ENCODE measurements at regions not wholly inside any gene's neighbourhood (a gene's known extent, or its start where the extent isn't known, plus 50 kb on each side); places are given as distances from the start of the nearest gene placed in this dataset.
"Not testable (repeated sequence)": the region's sequence is repeated elsewhere in the genome, so short reads cannot be mapped to it uniquely, and the experiment has no call there.

DNA sequence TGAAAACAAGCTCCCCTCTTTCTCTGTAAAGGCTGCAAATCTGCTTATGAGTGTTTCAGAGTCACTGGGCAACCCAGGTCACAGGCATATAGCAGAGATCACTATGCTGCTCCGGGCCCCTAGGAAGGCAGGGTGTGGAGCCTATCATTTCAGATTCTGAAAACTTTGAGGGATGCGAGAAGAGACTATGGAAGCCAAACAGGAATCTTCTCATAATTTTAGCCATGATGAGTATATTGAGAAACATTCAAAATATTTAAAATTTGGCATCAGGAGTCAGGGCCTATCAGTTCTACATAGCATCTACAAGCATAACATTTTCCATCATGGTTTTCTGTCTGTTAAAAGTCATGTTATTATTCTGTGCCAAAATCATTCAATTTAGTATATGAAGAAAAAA, 61.7 kb upstream of the ATXN3L start:
- no peak for DNase-seq (ENCODE audit: low spot score)

GRCh38 chrX:13380211-13380610, 60.4 kb upstream of the ATXN3L start:
- DNase-seq (ENCODE audit: low spot score), result peak; percentile 20

DNA sequence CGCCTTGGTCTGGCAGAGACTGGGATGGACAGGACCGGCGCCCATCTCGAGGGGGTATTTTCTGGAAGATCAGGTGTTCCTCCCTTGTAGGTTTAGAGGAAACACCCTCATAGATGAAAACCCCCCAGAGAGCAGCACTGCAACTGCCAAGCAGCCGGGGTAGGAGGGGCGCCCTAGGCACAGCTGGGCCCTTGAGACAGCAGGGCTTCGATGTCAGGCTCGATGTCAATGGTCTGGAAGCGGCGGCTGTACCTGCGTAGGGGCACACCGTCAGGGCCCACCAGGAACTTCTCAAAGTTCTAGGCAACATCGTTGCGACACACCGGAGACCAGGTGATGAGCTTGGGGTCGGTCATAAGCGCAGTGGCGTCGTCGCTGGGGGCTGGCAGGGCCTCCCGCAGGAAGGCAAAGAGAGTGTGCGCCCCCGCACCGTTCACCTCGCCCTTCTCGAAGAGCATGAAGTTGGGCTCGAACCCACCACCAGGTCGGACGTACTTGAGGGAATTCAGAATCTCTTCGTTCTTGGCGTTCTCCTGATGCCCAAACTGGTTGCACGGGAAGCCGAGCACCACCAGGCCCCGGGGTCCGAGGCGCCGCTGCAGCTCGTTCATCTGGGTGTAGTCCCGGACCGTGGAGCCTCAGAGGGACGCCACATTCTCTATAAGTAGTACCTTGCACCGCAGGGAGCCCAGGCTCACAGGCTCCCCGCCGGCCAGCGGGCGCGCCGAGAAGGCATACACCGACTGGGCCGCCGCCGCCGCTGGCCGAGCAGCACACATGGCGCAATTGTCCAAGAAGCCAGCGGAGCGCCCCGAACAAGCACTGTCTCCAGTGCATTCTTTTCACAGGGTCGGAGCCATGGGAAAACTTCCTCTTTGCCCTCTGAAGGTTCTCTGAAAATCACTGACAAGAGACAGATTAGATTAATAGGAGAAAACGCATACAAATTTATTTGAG, 59.0 kb upstream of the ATXN3L start:
- DNase-seq (ENCODE audit: low spot score), result not testable (repeated sequence)

- DNase-seq (ENCODE audit: low spot score), result no peak
Measured at GRCh38 chrX:13377550-13377934, 57.7 kb upstream of the ATXN3L start.

- no peak for DNase-seq (ENCODE audit: low spot score)
Measured at GRCh38 chrX:13376857-13377549, 57.1 kb upstream of the ATXN3L start.

- not testable (repeated sequence) for DNase-seq (ENCODE audit: low spot score)
Measured at GRCh38 chrX:13375596-13375995, 55.7 kb upstream of the ATXN3L start.

DNA sequence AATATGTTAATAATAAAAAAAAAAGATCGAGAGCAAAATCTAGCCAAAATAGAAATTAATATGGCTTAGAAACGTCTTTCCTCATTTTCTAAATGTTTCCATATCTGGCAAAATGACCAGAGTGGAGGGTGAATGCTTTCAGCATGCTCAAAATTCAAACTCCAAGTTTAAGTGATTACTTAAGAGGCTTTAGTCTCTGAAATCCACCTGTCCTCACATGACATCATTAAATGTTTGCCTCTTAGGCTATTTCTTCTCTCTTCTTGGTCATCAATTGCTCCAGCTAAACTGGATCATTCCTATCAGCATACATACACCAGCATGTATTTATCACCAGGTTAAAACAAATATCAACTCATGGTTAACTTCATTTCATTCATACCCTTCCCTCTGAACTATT, 54.5 kb upstream of the ATXN3L start:
- no peak for DNase-seq (ENCODE audit: low spot score)

- no peak for DNase-seq (ENCODE audit: low spot score)
Measured at GRCh38 chrX:13373431-13374187, 53.8 kb upstream of the ATXN3L start.

GRCh38 chrX:13373027-13373426, 53.2 kb upstream of the ATXN3L start:
- no peak for DNase-seq (ENCODE audit: low spot score)

GRCh38 chrX:13372203-13372980, 52.5 kb upstream of the ATXN3L start:
- no peak for DNase-seq (ENCODE audit: low spot score)

GRCh38 chrX:13371186-13371585, 51.3 kb upstream of the ATXN3L start:
- DNase-seq (ENCODE audit: low spot score), result no peak

DNA sequence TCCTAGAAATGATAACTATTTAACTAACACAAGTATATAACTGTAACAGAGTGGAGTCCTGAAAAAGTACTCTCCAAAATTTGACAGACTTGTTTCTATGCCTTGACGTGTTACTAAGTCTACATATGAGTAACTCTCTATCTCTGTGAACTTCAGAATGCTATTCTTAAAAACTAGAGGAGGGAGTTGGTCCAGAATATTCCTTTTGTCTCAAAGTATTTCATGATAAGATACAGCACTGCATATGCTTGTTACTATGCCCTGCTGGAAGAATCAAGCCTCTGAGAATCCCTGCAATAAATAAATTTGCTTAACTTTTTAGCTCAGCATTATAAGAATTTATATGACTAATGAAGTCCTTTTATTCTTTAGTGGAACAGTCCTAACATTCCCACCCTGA, 50.9 kb upstream of the ATXN3L start:
- DNase-seq (ENCODE audit: low spot score), result no peak
